T-helper 17 cell (primary cell): ENCODE measurements at regions not wholly inside any gene's neighbourhood (a gene's known extent, or its start where the extent isn't known, plus 50 kb on each side); places are given as distances from the start of the nearest gene placed in this dataset.
A peak's percentile ranks its signal among the peaks of the same experiment; 100 is the strongest.
"Not testable (repeated sequence)": the region's sequence is repeated elsewhere in the genome, so short reads cannot be mapped to it uniquely, and the experiment has no call there.

ENCODE experiments used
- ATAC-seq: fragments of 150-1000 bp; cut with Tn5 transposase; 2 replicates; pipeline ENCODE4 v1.10.0; 2021; ENCODE audit warnings: mild to moderate bottlenecking, moderate library complexity
- DNase-seq, 3 donors: peaks; one replicate each; pipeline versions ENCODE4 v3.0.0 to v3.0.0-alpha.2; 2020 to 2021
- H3K9me3 ChIP-seq: one replicate; pipeline ENCODE4 v1.7.0; 2013; ENCODE audit warnings: low read length, mild to moderate bottlenecking; ENCODE audit not compliant: control insufficient read depth, poor library complexity, severe bottlenecking
- H3K27ac Mint-ChIP-seq: one replicate; pipeline ENCODE4 v1.8.0; 2022; ENCODE audit warnings: mild to moderate bottlenecking, moderate library complexity, mixed read lengths
- H3K27me3 Mint-ChIP-seq: one replicate; pipeline ENCODE4 v1.8.0; 2022; ENCODE audit warnings: mixed read lengths
- H3K36me3 Mint-ChIP-seq: one replicate; pipeline ENCODE4 v1.8.0; 2022; ENCODE audit warnings: low read depth, mixed read lengths
- H3K4me1 Mint-ChIP-seq: one replicate; pipeline ENCODE4 v1.8.0; 2022; ENCODE audit warnings: mild to moderate bottlenecking, mixed read lengths
- H3K4me3 Mint-ChIP-seq: one replicate; pipeline ENCODE4 v1.8.0; 2022; ENCODE audit warnings: mild to moderate bottlenecking, moderate library complexity, mixed read lengths

DNA sequence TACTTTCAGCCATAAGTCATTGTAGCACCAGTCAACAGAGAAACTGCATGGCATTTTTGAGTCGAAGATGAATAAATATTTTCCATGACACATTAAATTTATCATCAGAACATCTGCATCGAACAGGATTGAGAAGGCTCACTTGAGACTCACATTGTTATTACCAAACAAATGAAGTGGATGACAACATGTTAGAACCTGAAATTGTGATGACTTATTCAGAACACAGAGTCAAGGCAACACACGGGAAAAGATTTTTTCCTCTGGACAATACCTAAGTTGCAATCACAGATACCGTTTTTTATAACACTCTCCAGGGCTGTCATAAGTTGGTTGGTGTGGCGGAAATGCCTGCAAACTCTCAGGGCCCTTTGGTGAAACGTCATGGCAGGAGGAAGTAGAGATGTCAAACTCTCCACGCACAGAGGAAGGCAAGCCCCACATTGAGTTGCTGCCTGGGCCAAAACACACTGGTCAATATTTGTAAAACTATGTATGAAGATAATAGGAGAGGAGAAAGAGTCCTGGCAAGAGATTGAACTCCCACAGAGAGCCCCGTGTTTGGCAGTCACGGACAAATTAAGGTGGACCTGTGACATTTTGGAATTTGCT lies 123.8 kb downstream of the PWWP3B start:
- DNase-seq, H3K4me1 Mint-ChIP-seq, H3K27me3 Mint-ChIP-seq, H3K9me3 ChIP-seq, ATAC-seq, H3K36me3 Mint-ChIP-seq, H3K27ac Mint-ChIP-seq, H3K4me3 Mint-ChIP-seq: not testable (repeated sequence)

DNA sequence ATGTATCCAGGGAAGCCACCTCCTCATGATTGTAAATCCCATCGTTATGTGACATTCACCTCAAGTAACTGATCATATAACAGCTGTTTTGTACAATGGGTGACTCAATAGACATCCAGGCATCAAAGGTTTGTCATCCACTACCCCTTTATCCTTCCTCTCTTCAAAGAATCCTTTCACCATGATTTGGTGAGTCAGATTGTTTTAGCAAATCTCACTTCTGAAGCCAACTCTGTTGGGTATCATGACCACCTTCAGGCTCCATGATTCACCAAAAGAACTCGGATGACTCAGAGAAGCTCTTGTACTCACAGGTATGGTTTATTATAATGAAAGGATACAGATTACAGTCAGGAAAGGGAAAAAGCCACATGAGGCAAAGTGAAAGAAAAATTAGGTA lies 132.1 kb downstream of the PWWP3B start:
- no peaks in the 10 kb centered on the region for H3K27me3 Mint-ChIP-seq
- H3K4me1 Mint-ChIP-seq: no peaks in the 10 kb centered on the region
- H3K4me3 Mint-ChIP-seq: no peak overlapping the region
- DNase-seq: no peak
- H3K36me3 Mint-ChIP-seq: no peaks in the 10 kb centered on the region
- H3K9me3 ChIP-seq: no peaks in the 10 kb centered on the region
- ATAC-seq: no peak
- H3K27ac Mint-ChIP-seq: no peak overlapping the region

DNA sequence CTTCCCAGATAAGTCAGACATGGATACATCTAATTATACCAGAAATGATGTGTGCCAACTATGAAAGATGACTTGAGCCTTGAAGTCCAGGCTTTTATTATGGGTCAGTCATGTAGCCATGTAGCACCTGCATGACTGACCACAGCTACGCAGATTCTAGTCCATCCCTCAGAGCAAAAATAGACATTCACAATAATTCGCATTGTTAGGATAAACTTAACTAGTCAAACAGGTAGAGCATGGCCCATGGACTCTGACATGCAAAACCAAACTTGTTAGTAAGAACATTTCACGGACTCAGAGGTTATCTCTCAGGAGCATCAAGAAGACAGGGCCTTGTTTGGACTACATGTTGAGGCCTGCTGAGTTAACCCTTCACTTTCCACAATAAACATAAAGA lies 132.6 kb downstream of the PWWP3B start:
- Mint-ChIP-seq H3K36me3 (no peaks in the 10 kb centered on the region), H3K27me3 (no peaks in the 10 kb centered on the region), H3K4me1 (no peaks in the 10 kb centered on the region), H3K27ac (no peak overlapping the region), H3K4me3 (no peak overlapping the region)
- DNase-seq: no peak
- ATAC-seq: no peak
- H3K9me3 ChIP-seq: no peaks in the 10 kb centered on the region

DNA sequence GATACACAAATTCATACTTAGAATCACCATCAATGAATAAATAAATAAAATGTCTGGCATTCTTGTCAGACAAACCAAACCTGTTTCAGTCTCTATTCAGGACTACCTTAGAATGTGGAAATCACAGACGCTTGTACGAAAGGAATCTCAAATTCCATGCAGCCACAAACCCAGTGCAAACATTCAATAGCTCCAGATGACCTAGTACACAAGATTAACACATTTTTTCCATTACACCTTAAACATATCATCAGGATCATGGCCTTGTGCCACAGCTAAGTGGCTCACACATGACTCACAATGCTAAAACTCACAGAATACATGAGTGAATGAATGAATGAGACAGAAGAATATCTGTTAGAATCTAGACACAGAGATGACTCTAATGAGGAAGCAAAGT lies 134.2 kb downstream of the PWWP3B start:
- Mint-ChIP-seq H3K4me1 (no peaks in the 10 kb centered on the region), H3K27ac (no peak overlapping the region), H3K27me3 (no peaks in the 10 kb centered on the region), H3K36me3 (no peaks in the 10 kb centered on the region), H3K4me3 (no peak overlapping the region)
- H3K9me3 ChIP-seq: no peaks in the 10 kb centered on the region
- no peak for DNase-seq
- ATAC-seq: no peak

DNA sequence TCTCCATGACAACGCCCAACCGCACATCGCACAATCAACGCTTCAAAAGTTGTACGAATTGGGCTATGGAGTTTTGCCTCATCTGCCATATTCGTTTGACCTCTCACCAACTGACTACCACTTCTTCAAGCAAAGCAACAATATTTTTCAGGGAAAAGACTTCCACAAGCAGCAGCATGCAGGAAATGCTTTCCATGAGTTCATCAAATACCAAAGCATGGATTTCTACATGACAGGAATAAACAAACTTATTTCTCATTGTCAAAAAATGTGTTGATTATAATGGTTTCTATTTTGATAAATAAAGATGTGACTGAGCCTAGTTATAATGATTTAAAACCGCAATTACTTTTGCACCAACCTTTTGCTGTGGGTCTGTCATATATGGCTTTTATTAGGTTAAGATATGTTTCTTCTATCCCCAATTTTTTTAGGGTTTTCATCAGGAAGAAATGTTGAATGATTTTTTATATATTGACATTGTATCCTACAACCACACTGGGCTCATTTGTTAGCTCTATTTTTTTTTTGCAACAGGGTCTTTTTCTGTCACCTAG lies 138.4 kb downstream of the PWWP3B start:
- no peak for ATAC-seq
- no peaks in the 10 kb centered on the region for H3K9me3 ChIP-seq
- Mint-ChIP-seq H3K4me1 (no peaks in the 10 kb centered on the region), H3K27ac (no peak overlapping the region), H3K4me3 (no peak overlapping the region), H3K36me3 (no peaks in the 10 kb centered on the region), H3K27me3 (no peaks in the 10 kb centered on the region)
- DNase-seq: no peak

DNA sequence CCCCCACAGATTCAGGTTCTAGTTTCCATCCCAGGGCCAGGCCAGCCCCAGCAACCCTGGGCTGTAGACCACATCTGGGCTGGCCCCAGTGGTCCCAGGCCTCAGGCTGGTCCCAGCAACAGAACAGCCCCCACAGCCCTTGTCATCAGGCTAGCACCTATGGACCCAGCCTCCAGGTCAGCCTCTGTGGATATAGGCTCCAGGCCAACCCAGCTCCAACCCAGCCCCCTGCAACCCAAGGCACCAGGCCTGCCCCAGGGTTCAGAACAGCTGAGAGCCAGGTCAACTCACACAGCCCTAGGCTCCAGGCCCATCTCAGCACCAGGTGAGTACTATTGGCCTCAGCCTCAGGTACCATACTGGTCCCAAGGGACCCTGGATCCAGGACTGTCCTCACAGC lies 155.3 kb downstream of the PWWP3B start:
- no peak overlapping the region for H3K4me3 Mint-ChIP-seq
- no peaks in the 10 kb centered on the region for H3K27me3 Mint-ChIP-seq
- H3K27ac Mint-ChIP-seq: no peak overlapping the region
- H3K9me3 ChIP-seq: no peaks in the 10 kb centered on the region
- no peak for DNase-seq
- no peak for ATAC-seq
- no peaks in the 10 kb centered on the region for H3K36me3 Mint-ChIP-seq
- no peaks in the 10 kb centered on the region for H3K4me1 Mint-ChIP-seq

DNA sequence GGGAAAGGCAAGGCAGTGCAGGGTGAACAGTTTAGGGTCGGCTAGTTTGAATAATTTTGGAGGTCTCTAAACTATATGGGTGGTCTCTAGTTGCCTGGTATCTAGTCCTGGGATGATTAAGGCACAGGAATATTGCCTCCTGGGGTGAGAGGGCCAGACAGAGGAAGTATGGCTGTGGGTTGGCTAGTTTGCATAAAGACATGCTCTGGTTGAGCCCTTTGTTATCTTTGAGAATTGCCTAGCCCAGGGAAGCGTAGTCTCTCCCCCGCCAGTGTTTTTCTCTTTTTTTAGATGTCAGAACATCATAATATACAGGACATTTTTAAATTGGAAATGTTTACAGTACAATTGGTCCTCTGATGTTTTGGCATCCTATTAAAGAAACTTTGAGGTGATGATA lies 163.5 kb downstream of the PWWP3B start:
- H3K9me3 ChIP-seq: no peaks in the 10 kb centered on the region
- no peak overlapping the region for H3K4me3 Mint-ChIP-seq
- no peaks in the 10 kb centered on the region for H3K36me3 Mint-ChIP-seq
- DNase-seq (no peak), ATAC-seq (no peak)
- no peaks in the 10 kb centered on the region for H3K4me1 Mint-ChIP-seq
- no peaks in the 10 kb centered on the region for H3K27me3 Mint-ChIP-seq
- no peak overlapping the region for H3K27ac Mint-ChIP-seq

DNA sequence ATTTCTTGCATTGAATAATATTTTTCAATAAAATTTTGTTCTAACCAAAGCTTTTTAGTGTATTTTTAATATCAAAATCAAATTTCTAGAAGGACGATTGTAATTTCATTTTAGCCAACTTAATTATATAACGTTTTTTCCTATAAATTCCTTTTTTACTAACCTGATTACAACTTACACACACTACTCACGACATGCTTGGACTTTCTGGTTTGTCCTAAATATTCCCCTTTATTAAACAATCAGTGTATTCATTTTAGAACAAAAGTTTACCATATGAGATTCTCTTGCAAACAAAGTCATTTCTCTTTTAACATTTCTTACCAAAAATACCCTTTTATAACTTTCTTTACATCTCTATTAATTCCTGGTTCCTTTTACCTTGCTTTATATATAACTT lies 173.7 kb downstream of the PWWP3B start:
- ATAC-seq: no peak

DNA sequence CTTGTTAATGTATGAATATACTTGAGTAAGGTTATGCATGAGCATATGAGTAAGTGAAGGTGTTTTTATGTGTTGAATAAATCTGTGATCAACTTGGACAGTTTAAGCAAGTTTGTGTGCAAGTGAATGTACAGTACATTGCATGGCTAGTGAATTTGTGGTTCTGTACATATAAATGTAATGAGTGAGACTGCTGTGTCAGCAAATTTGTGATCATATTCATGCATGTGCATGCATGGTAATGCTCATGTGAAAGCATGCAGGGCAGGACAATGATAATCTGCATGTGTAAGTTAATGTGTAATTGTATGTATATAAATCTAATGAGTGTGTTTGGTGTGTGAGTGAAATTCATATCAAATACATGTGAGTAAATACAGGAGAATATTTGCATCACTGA lies 188.5 kb downstream of the PWWP3B start:
- Mint-ChIP-seq H3K4me1 (no peaks in the 10 kb centered on the region), H3K36me3 (no peaks in the 10 kb centered on the region), H3K4me3 (no peak overlapping the region), H3K27me3 (no peaks in the 10 kb centered on the region), H3K27ac (no peak overlapping the region)
- DNase-seq (no peak), ATAC-seq (no peak)
- H3K9me3 ChIP-seq: no peaks in the 10 kb centered on the region

More for the DNA sequence above, 173.7 kb downstream of the PWWP3B start:
- H3K9me3 ChIP-seq: no peaks in the 10 kb centered on the region
- Mint-ChIP-seq H3K27ac (no peak overlapping the region), H3K36me3 (no peaks in the 10 kb centered on the region), H3K4me1 (no peaks in the 10 kb centered on the region), H3K4me3 (no peak overlapping the region), H3K27me3 (no peaks in the 10 kb centered on the region)
- no peak for DNase-seq

DNA sequence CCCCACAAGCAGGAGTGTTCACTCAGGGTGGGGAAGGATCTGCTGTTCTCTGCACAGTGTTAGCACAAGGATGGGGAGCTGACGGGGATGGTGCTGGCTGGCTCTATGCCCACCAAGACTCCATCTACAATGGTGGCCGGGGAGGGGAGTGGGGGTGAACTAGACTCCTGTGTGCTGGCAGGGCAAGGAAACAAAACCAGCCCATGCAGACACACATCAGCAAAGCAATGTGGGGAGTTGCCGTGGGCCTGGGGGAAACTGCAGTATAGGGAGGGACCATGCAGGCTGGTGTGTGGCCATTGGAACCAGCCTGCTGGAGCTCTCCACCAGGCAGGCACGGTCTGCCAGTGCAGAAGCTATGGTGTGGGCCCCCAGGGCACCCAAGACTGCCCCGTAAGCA lies 195.1 kb downstream of the PWWP3B start:
- Mint-ChIP-seq H3K27ac (no peak overlapping the region), H3K27me3 (no peaks in the 10 kb centered on the region), H3K36me3 (no peaks in the 10 kb centered on the region), H3K4me1 (no peaks in the 10 kb centered on the region), H3K4me3 (no peak overlapping the region)
- no peak for ATAC-seq
- DNase-seq: no peak
- no peaks in the 10 kb centered on the region for H3K9me3 ChIP-seq

DNA sequence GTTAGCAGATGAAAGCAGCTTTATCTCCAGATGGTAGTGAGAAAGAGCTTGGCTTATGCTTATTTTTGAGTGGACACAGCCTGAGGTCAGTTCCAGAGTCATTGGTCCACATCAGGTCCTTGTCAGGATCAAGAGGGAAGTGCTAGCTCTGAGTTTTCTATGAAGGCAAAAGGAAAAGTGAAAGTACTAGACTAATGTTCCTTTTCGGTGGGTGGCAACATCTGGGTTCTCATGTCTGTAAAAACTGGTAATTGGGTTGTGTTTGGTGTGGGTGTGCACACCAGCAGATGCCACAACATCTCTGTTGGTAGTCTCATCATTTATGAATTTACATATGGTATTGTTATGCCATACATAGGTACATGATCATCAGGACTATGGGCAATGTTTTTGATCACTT lies 210.5 kb downstream of the PWWP3B start:
- Mint-ChIP-seq H3K27ac (peak overlapping the region; percentile 21), H3K4me1 (no peaks in the 10 kb centered on the region), H3K36me3 (no peaks in the 10 kb centered on the region), H3K27me3 (no peaks in the 10 kb centered on the region), H3K4me3 (peak overlapping the region; percentile 57)
- no peak for ATAC-seq
- no peaks in the 10 kb centered on the region for H3K9me3 ChIP-seq
- DNase-seq: no peak

DNA sequence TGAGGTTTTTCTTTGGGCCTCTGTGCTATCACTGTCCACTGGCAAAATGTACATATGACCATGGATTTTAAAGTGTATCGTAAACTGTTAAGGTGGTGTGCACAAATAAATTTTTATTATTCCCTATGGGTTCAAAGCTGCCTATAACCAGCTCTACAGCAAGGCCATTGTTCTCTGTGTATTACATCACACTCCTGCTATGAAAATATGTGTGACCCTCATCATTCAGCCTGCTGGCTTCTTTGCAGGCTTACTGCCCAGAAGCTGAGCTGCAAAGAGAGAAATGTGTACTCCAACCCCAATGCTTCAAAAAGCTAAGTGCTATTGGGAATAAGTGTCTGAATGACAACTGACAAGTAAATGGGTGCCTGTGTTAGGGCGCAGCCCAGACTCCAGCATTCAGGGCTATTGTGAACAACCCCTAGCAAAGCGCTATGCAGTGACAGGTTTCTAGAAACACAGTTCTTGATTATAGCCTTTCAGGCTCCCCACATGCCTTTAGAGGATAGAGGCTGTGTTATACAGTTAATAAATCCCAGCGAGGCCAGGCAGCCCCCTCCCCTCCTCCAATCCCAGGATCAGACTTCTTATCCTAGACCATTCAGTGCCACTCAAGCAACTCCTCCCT lies 220.4 kb upstream of the RADX start:
- Mint-ChIP-seq H3K27me3 (no peaks in the 10 kb centered on the region), H3K4me1 (no peaks in the 10 kb centered on the region), H3K4me3 (no peak overlapping the region), H3K36me3 (no peaks in the 10 kb centered on the region), H3K27ac (no peak overlapping the region)
- H3K9me3 ChIP-seq: no peaks in the 10 kb centered on the region
- DNase-seq (no peak), ATAC-seq (no peak)

DNA sequence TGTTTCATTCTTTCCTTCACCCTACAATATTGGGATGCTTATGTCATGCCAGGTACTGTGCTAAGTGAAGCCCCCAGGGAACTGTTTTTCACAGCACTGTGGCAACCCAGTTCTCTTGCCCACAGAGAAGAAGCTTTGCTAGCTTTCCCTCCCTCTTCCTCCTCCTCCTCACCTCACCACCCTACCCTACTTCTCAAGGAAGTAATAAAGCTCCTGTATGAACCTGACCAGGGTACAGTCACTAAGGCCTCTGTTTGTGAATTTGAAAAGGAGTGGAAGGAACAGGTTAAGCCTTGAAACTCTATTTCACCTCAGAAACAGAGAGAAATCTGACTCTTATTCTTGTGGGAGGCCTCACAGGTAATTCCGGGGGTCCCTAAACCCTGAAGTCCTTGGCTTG lies 219.4 kb upstream of the RADX start:
- H3K27me3 Mint-ChIP-seq: no peaks in the 10 kb centered on the region
- no peak overlapping the region for H3K27ac Mint-ChIP-seq
- no peaks in the 10 kb centered on the region for H3K4me1 Mint-ChIP-seq
- no peak for ATAC-seq
- no peak overlapping the region for H3K4me3 Mint-ChIP-seq
- no peaks in the 10 kb centered on the region for H3K9me3 ChIP-seq
- no peak for DNase-seq
- no peaks in the 10 kb centered on the region for H3K36me3 Mint-ChIP-seq
